GOT3 (cell line): ENCODE measurements at regions not wholly inside any gene's neighbourhood (a gene's known extent, or its start where the extent isn't known, plus 50 kb on each side); places are given as distances from the start of the nearest gene placed in this dataset.
A peak's percentile ranks its signal among the peaks of the same experiment; 100 is the strongest.
"Not testable (repeated sequence)": the region's sequence is repeated elsewhere in the genome, so short reads cannot be mapped to it uniquely, and the experiment has no call there.

Experiments
- DNase-seq: peaks from one replicate; lab custom pipeline; 2025; ENCODE audit warnings: mixed read lengths; lab: John Stamatoyannopoulos, UW

- no peak for DNase-seq
These were observed 67.7 kb upstream of the SERP2 start for GRCh38 chr13:44305917-44306370.

GRCh38 chr13:44306371-44307192 lies 67.0 kb upstream of the SERP2 start:
- peak; percentile 31 for DNase-seq

- no peak for DNase-seq
These were observed 66.4 kb upstream of the SERP2 start for GRCh38 chr13:44307255-44307654.

GRCh38 chr13:44307844-44308243 lies 65.8 kb upstream of the SERP2 start:
- DNase-seq = no peak

- no peak for DNase-seq
These were observed 65.3 kb upstream of the SERP2 start for GRCh38 chr13:44308352-44308751.

GRCh38 chr13:44309794-44310757 lies 63.5 kb upstream of the SERP2 start:
- no peak for DNase-seq

- DNase-seq = no peak
These were observed 62.4 kb upstream of the SERP2 start for GRCh38 chr13:44311011-44311780.

- DNase-seq = no peak
These were observed 61.5 kb upstream of the SERP2 start for GRCh38 chr13:44312131-44312530.

GRCh38 chr13:44312834-44313551 lies 60.6 kb upstream of the SERP2 start:
- no peak for DNase-seq

GRCh38 chr13:44313674-44314073 lies 60.0 kb upstream of the SERP2 start:
- DNase-seq = peak; percentile 15

GRCh38 chr13:44314160-44314559 lies 59.5 kb upstream of the SERP2 start:
- DNase-seq = not testable (repeated sequence)

GRCh38 chr13:44317752-44318151 lies 55.9 kb upstream of the SERP2 start:
- DNase-seq = no peak

GRCh38 chr13:44318161-44318560 lies 55.5 kb upstream of the SERP2 start:
- no peak for DNase-seq

GRCh38 chr13:44320611-44321010 lies 53.0 kb upstream of the SERP2 start:
- no peak for DNase-seq

- DNase-seq = no peak
These were observed 51.7 kb upstream of the SERP2 start for GRCh38 chr13:44321961-44322360.

GRCh38 chr13:44322928-44323327 lies 50.7 kb upstream of the SERP2 start:
- no peak for DNase-seq

- DNase-seq = no peak
These were observed 49.9 kb upstream of the SERP2 start for GRCh38 chr13:44323754-44324153.
